GM20000 (cell line): ENCODE measurements at regions not wholly inside any gene's neighbourhood (a gene's known extent, or its start where the extent isn't known, plus 50 kb on each side); places are given as distances from the start of the nearest gene placed in this dataset.
"Not testable (repeated sequence)": the region's sequence is repeated elsewhere in the genome, so short reads cannot be mapped to it uniquely, and the experiment has no call there.

Experiments used
- DNase-seq: peaks from one replicate; pipeline ENCODE4 v3.0.0; 2012; ENCODE audit warnings: low spot score
- TF ChIP-seq, protein P1 (sequence below): IDR thresholded peaks from 2 replicates; pipeline ENCODE4 v1.5.1; 2012; ENCODE audit warnings: mild to moderate bottlenecking, control low read depth; ENCODE audit errors: extremely low read depth, missing control alignments

DNA sequence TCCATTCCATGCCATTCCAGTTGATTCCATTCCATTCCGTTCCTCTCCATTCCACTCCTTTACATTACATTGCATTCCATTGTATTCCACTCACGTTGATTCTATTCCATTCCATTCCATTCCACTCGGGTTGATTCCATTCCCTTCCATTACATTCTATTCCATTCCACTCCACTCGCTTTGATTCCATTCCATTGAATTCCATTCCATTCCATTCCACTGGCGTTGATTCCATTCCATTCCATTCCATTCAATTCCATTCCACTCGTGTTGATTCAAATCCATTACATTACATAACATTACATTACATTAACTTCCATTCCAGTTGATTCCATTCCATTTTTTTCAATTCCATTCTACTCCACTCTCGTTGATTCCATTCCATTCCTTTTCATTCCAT, 1142.8 kb downstream of the RPIA start:
- TF ChIP-seq, protein P1, sequence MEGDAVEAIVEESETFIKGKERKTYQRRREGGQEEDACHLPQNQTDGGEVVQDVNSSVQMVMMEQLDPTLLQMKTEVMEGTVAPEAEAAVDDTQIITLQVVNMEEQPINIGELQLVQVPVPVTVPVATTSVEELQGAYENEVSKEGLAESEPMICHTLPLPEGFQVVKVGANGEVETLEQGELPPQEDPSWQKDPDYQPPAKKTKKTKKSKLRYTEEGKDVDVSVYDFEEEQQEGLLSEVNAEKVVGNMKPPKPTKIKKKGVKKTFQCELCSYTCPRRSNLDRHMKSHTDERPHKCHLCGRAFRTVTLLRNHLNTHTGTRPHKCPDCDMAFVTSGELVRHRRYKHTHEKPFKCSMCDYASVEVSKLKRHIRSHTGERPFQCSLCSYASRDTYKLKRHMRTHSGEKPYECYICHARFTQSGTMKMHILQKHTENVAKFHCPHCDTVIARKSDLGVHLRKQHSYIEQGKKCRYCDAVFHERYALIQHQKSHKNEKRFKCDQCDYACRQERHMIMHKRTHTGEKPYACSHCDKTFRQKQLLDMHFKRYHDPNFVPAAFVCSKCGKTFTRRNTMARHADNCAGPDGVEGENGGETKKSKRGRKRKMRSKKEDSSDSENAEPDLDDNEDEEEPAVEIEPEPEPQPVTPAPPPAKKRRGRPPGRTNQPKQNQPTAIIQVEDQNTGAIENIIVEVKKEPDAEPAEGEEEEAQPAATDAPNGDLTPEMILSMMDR: no peak
- no peak for DNase-seq

DNA sequence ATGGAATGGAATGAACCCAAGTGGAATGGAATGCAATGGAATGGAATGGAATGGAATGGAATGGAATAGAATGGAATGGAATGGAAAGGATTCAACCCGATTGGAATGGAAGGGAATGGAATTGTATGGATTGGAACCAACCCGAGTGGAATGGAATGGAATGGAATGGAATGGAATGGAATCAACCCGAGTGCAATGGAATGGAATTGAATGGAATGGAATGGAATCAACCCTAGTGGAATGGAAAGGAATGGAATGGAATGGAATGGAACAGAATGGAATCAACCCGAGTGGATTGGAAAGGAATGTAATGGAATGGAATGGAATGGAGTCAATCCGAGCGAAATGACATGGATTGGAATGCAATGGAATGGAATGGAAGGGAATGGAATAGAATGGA, 1144.9 kb downstream of the RPIA start:
- not testable (repeated sequence) for DNase-seq

DNA sequence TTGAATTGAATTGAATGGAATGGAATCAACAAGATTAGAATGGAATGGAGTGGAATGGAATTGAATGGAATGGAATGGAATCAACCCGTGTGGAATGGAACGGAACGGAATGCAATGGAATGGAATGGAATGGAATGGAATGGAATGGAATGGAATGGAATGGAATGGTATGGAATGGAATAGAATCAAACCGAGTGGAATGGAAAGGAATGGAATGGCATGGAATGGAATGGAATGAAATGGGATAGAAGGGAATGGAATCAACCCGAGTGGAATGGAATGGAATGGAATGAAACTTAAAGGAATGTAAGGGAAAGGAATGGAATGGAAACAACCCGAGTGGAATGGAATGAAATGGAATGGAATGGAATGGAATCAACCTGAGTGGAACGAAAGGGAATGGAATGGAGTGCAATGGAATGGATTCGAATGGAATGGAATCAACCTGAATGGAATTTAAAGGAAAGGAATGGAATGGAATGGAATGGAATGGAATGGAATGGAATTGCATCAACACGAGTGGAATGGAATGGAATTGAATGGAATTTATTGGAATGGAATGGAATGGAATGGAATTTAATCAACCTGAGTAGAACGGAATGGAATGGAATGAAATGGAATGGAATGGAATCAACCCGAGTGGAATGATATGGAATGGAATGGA, 1146.6 kb downstream of the RPIA start:
- TF ChIP-seq, protein P1: no peak
- DNase-seq: no peak

DNA sequence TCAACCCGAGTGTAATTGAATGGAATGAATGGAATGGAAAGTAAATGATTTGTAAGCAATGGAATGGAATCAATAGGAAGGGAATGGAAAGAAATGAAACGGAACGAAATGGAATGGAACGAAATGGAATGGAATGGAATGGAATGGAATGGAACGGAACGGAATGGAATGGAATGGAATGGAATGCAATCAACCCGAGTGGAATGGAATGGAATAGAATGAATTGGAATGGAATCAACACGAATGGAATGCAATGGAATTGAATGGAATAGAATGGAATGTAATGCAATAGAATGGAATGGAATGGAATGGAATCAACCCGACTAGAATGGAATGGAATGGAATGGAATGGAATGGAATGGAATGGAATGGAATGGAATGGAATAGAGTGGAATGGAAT, 1148.7 kb downstream of the RPIA start:
- DNase-seq: not testable (repeated sequence)

DNA sequence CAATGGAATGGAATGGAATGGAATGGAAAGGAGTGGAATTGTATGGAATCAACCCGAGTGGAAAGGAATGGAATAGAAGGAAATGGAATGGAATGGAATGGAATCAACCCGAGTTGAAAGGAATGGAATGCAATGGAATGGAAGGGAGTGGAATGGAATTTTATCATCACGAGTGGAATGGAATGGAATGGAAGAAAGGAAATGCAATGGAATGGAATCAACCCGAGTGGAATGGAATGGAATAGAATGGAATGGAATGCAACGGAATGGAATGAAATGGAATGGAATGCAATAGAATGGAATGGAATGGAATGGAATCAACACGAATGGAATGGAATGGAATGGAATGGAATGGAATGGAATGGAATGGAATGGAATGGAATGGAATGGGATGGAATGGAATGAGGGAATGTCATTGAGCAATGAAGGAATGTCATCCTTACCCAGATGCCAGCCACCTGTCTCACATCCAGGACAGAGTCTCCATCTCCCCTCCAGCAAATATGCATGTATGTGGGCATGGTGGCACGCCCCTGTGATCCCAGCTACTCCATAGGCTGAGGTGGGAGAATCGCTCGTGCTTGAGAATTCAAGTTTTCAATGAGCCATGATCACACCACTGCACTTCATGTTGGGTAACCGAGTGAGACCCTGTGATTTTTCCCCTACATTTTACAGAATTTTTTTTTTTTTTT, 1149.5 kb downstream of the RPIA start:
- DNase-seq: not testable (repeated sequence)

DNA sequence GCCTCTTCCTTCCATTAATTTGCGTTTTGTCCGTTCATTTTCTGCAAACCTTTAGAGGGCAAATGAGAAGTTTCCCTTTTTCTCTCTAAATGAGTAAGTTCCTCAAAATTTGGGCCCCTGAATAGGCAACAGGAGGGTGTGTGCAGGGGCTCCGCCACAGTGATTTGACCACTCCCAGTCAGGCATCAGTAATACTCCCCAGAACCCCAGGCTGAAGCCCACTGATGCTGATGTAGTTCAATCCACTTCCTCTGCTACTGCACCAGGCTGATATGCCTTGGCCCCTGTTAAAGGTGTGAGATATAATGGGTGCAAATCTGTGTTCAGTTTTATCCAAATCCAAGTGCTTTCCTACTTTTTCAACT, 1150.0 kb downstream of the RPIA start:
- TF ChIP-seq, protein P1: no peak
- peak; percentile 0 for DNase-seq

DNA sequence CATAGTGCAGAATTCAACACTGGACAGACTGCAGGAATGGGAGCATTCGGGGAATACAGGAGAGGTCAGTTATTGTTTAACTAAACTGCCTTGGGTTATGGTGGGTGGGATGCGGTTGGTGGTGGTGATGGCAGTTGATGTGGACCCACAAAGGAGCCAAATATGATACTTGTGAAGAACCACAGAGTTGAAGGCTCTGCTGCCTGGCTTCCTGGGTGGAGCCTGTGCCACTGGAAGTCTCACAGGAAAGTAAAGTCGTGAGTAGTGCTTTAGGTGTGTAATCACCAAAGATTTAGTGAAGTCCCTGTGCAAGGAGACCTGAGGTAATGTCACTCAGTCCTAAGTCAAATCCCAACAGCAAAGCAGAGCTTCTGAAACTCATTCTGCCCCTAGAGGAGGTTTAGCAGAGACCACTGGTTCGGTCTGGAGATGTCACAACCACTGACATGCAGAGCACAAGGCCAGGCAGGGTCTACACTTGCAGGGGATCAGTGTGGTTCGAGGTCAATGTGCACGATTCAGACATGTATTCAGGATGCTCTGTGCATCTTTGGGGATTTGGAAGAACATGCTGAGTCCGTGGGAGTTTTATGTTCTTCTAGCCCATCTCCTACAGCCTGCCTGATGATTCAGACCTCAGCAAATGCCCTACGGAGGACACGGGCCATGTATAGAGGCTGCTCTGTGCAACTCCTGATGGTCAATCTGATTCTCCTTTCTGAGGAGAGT, 1150.9 kb downstream of the RPIA start:
- TF ChIP-seq, protein P1: no peak
- peak; percentile 2 for DNase-seq

DNA sequence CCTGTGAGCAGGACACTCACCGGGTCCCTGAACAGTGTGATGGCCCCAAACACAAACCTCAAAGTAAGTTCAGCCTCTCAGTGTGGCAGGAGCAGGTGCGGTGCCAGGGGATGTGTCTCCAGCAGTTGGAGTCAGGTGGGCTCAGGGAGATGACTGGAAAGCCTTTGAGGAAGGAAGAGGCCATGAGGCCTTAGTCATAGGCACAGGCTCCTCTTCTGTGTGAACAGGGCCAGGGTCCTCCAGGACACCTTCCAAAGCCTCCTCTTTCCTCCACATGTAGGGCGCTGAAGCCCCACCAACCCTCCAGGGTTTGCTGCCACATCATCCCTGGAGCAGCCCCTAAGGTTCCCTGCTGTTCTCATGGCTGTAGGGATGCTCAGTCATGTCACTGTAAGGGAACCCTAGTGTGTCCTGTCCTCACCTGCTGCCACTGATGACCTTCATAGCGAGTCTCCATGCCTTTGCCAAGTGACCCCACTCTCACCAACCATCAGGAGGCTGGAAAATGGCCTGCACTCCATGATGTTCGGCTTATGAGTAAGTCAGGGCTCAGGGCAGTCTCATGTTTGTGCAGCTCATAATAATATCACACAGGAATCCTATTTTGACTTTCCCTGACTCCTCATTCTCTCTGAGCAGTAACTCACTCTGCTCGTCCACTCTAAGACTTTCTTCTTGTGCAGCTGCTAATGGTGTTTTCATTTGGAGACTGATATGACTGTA, 1152.9 kb downstream of the RPIA start:
- DNase-seq: peak; percentile 3
- TF ChIP-seq, protein P1: no peak
